ENCODE measurements at regions not wholly inside any gene's neighbourhood (a gene's known extent, or its start where the extent isn't known, plus 50 kb on each side); places are given as distances from the start of the nearest gene placed in this dataset.

DNA sequence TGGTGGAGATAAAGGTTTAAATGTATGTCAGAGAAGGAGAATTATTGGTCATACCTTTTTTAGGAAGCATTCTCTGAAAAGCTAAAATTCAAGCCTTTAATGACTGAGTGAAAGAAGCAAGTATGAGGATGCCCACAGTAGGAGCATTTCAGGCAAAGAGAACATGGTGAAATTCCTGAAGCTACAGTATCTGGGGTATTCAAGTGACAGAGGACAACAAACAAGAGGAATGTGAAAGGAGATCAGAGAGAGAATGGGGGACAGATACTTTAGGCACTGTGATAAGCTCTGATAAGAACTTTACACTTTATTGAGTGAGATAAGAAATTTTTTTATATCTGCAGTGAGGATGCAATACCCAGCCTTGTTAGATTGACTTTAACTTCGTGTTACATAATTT is 621.3 kb upstream of the AGA start:
- H3K79me2 ChIP-seq (ENCODE audit: control insufficient read depth, insufficient read depth, low read length, poor library complexity), result no peaks in the 10 kb centered on the region
- no peaks in the 10 kb centered on the region for H3K36me3 ChIP-seq (ENCODE audit: control insufficient read depth in 1 of 2, insufficient read depth in 2 of 2, low read length in 2 of 2)
- H3K9me3 ChIP-seq (ENCODE audit: insufficient read depth, low read depth, low read length), result no peaks in the 10 kb centered on the region
- no peak overlapping the region for H3K4me3 ChIP-seq (ENCODE audit: low read depth, low read length)
- H3K79me1 ChIP-seq (ENCODE audit: low read length), result no peaks in the 10 kb centered on the region
- H2AFZ ChIP-seq (ENCODE audit: insufficient read depth, low read length, poor library complexity), result no peak overlapping the region
- no peak overlapping the region for H3K18ac ChIP-seq (ENCODE audit: low read length)
- H4K8ac ChIP-seq (ENCODE audit: low read depth, low read length), result no peak overlapping the region
- H3K27ac ChIP-seq (ENCODE audit: low read depth, low read length), result no peak overlapping the region
- no peak overlapping the region for H2AK5ac ChIP-seq (ENCODE audit: low read length)
- no peak overlapping the region for H4K91ac ChIP-seq (ENCODE audit: low read depth, low read length)
- H3K4ac ChIP-seq (ENCODE audit: low read depth, low read length), result no peak overlapping the region
- H3K9ac ChIP-seq (ENCODE audit: low read length), result no peak overlapping the region
- no peak overlapping the region for H3K14ac ChIP-seq (ENCODE audit: low read length)
- no peak overlapping the region for H4K12ac ChIP-seq (ENCODE audit: low read depth, low read length)
- H2BK12ac ChIP-seq (ENCODE audit: low read length), result no peak overlapping the region
- no peak overlapping the region for H3K23ac ChIP-seq (ENCODE audit: low read length)
- no peak overlapping the region for H2BK5ac ChIP-seq (ENCODE audit: low read depth, low read length, poor library complexity)
- WGBS (ENCODE audit: extremely low coverage, insufficient coverage, insufficient read length), result no CpG with 5 or more reads among the region's 1 CpG
- DNase-seq, result no peak
- no peaks in the 10 kb centered on the region for H3K27me3 ChIP-seq (ENCODE audit: insufficient read depth, low read length)
- H3K4me2 ChIP-seq (ENCODE audit: low read length), result no peak overlapping the region
- H2BK120ac ChIP-seq (ENCODE audit: insufficient read depth, low read length, poor library complexity), result no peak overlapping the region
- H3K4me1 ChIP-seq (ENCODE audit: control insufficient read depth in 1 of 2, insufficient read depth in 2 of 2, low read length in 2 of 2), result peaks cover 0 to 2% of the 10 kb centered on the region in 2 experiments

DNA sequence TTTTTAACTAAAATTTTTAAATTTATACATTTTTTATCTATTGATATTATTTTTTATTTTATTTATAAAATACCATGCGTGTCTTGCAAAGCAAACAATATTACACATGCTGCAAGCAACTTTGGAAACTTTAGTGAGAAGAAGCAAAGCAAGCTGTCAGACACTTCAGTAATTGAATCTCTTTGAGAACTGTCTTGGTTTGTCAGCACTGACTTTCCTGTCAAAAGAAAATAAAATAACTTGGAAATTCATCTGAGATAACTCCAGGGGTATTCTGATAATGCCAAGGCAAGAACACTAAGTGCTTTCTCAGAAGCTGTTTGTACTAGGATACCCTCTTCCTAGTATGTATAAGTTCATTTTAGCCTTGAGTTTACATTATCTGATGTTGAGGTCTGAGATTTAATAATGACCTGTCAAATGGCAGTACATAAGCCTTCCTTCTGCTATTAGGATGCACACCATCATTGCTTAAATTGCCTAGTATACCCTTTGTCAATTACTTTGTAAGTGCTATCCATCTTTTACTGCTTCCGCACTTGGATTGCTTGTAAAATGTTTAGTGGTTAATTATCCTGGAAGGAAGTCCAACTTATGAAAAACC is 624.2 kb upstream of the AGA start:
- no peak for DNase-seq
- H3K9ac ChIP-seq (ENCODE audit: low read length), result no peak overlapping the region
- no peak overlapping the region for H2BK5ac ChIP-seq (ENCODE audit: low read depth, low read length, poor library complexity)
- no peak overlapping the region for H2BK12ac ChIP-seq (ENCODE audit: low read length)
- H4K8ac ChIP-seq (ENCODE audit: low read depth, low read length), result no peak overlapping the region
- no peaks in the 10 kb centered on the region for H3K36me3 ChIP-seq (ENCODE audit: control insufficient read depth in 1 of 2, insufficient read depth in 2 of 2, low read length in 2 of 2)
- no peak overlapping the region for H4K12ac ChIP-seq (ENCODE audit: low read depth, low read length)
- no peak overlapping the region for H3K4me2 ChIP-seq (ENCODE audit: low read length)
- H3K14ac ChIP-seq (ENCODE audit: low read length), result no peak overlapping the region
- H2AFZ ChIP-seq (ENCODE audit: insufficient read depth, low read length, poor library complexity), result no peak overlapping the region
- H2BK120ac ChIP-seq (ENCODE audit: insufficient read depth, low read length, poor library complexity), result no peak overlapping the region
- H3K27ac ChIP-seq (ENCODE audit: low read depth, low read length), result no peak overlapping the region
- H3K9me3 ChIP-seq (ENCODE audit: insufficient read depth, low read depth, low read length), result no peaks in the 10 kb centered on the region
- H3K4me1 ChIP-seq (ENCODE audit: control insufficient read depth in 1 of 2, insufficient read depth in 2 of 2, low read length in 2 of 2), result peaks cover 0 to 2% of the 10 kb centered on the region in 2 experiments
- no peak overlapping the region for H3K4me3 ChIP-seq (ENCODE audit: low read depth, low read length)
- no peak overlapping the region for H3K18ac ChIP-seq (ENCODE audit: low read length)
- no peak overlapping the region for H2AK5ac ChIP-seq (ENCODE audit: low read length)
- no peaks in the 10 kb centered on the region for H3K79me2 ChIP-seq (ENCODE audit: control insufficient read depth, insufficient read depth, low read length, poor library complexity)
- H3K27me3 ChIP-seq (ENCODE audit: insufficient read depth, low read length), result no peaks in the 10 kb centered on the region
- H3K23ac ChIP-seq (ENCODE audit: low read length), result no peak overlapping the region
- H4K91ac ChIP-seq (ENCODE audit: low read depth, low read length), result no peak overlapping the region
- H3K79me1 ChIP-seq (ENCODE audit: low read length), result no peaks in the 10 kb centered on the region
- H3K4ac ChIP-seq (ENCODE audit: low read depth, low read length), result no peak overlapping the region
- no CpG with 5 or more reads among the region's 2 CpGs for WGBS (ENCODE audit: extremely low coverage, insufficient coverage, insufficient read length)

DNA sequence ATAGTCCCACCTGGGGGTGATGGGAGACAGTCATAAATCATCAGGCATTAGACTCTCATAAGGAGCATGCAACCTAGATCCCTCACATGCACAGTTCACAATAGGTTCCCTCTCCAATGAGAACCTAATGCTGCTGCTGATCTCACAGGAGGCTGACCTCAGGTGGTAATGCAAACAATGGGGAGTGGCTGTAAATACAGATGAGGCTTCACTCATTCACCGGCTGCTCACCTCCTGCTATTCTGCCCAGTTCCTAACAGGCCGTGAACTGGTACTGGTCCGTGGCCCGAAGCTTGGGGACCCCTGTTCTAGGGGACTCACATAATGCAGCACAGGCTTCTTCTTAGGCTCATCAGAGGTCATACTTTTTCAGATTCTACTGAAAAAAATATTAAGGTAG is 625.9 kb upstream of the AGA start:
- Histone ChIP-seq H3K18ac (ENCODE audit: low read length) (no peak overlapping the region), H4K8ac (ENCODE audit: low read depth, low read length) (no peak overlapping the region), H3K27me3 (ENCODE audit: insufficient read depth, low read length) (no peaks in the 10 kb centered on the region), H2AK5ac (ENCODE audit: low read length) (no peak overlapping the region), H2AFZ (ENCODE audit: insufficient read depth, low read length, poor library complexity) (no peak overlapping the region), H3K4me1 (ENCODE audit: control insufficient read depth in 1 of 2, insufficient read depth in 2 of 2, low read length in 2 of 2) (peaks cover 0 to 2% of the 10 kb centered on the region in 2 experiments), H3K36me3 (ENCODE audit: control insufficient read depth in 1 of 2, insufficient read depth in 2 of 2, low read length in 2 of 2) (no peaks in the 10 kb centered on the region), H3K14ac (ENCODE audit: low read length) (no peak overlapping the region), H3K9ac (ENCODE audit: low read length) (no peak overlapping the region), H3K27ac (ENCODE audit: low read depth, low read length) (no peak overlapping the region), H2BK5ac (ENCODE audit: low read depth, low read length, poor library complexity) (no peak overlapping the region), H3K4me3 (ENCODE audit: low read depth, low read length) (no peak overlapping the region), H4K12ac (ENCODE audit: low read depth, low read length) (no peak overlapping the region), H3K23ac (ENCODE audit: low read length) (no peak overlapping the region), H4K91ac (ENCODE audit: low read depth, low read length) (no peak overlapping the region), H3K79me2 (ENCODE audit: control insufficient read depth, insufficient read depth, low read length, poor library complexity) (no peaks in the 10 kb centered on the region), H3K4me2 (ENCODE audit: low read length) (no peak overlapping the region), H3K79me1 (ENCODE audit: low read length) (no peaks in the 10 kb centered on the region), H3K4ac (ENCODE audit: low read depth, low read length) (no peak overlapping the region), H2BK12ac (ENCODE audit: low read length) (no peak overlapping the region), H2BK120ac (ENCODE audit: insufficient read depth, low read length, poor library complexity) (no peak overlapping the region), H3K9me3 (ENCODE audit: insufficient read depth, low read depth, low read length) (no peaks in the 10 kb centered on the region)
- no CpG with 5 or more reads among the region's 4 CpGs for WGBS (ENCODE audit: extremely low coverage, insufficient coverage, insufficient read length)
- DNase-seq, result no peak

DNA sequence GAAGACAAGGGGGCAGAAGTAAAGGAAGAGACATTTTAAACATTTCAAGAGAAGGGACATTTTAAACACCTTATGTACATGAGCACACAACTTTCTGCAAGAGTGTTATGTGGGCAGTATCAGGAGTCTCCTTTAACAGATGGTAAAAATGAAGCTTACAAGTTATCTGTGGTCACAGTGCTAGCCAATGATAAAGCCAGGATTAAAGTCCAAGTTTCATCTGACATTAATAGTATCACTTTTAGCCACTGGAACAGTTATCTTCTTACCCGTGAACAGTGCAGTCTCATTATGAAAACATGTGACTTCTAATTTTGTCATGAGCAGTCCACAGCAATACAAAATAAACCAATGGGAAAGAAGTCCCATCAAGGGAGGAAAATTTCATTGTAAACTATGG is 627.9 kb upstream of the AGA start:
- no peak overlapping the region for H3K9ac ChIP-seq (ENCODE audit: low read length)
- H3K79me2 ChIP-seq (ENCODE audit: control insufficient read depth, insufficient read depth, low read length, poor library complexity), result no peaks in the 10 kb centered on the region
- H2BK120ac ChIP-seq (ENCODE audit: insufficient read depth, low read length, poor library complexity), result no peak overlapping the region
- H3K4ac ChIP-seq (ENCODE audit: low read depth, low read length), result no peak overlapping the region
- no peak overlapping the region for H3K4me2 ChIP-seq (ENCODE audit: low read length)
- DNase-seq, result no peak
- H4K91ac ChIP-seq (ENCODE audit: low read depth, low read length), result no peak overlapping the region
- H3K27me3 ChIP-seq (ENCODE audit: insufficient read depth, low read length), result no peaks in the 10 kb centered on the region
- H2BK12ac ChIP-seq (ENCODE audit: low read length), result no peak overlapping the region
- no peak overlapping the region for H4K12ac ChIP-seq (ENCODE audit: low read depth, low read length)
- no peak overlapping the region for H3K14ac ChIP-seq (ENCODE audit: low read length)
- no peak overlapping the region for H3K27ac ChIP-seq (ENCODE audit: low read depth, low read length)
- H2BK5ac ChIP-seq (ENCODE audit: low read depth, low read length, poor library complexity), result no peak overlapping the region
- no peaks in the 10 kb centered on the region for H3K4me1 ChIP-seq (ENCODE audit: control insufficient read depth in 1 of 2, insufficient read depth in 2 of 2, low read length in 2 of 2)
- H3K79me1 ChIP-seq (ENCODE audit: low read length), result no peaks in the 10 kb centered on the region
- H3K9me3 ChIP-seq (ENCODE audit: insufficient read depth, low read depth, low read length), result no peaks in the 10 kb centered on the region
- no peak overlapping the region for H3K18ac ChIP-seq (ENCODE audit: low read length)
- no peaks in the 10 kb centered on the region for H3K36me3 ChIP-seq (ENCODE audit: control insufficient read depth in 1 of 2, insufficient read depth in 2 of 2, low read length in 2 of 2)
- no peak overlapping the region for H2AFZ ChIP-seq (ENCODE audit: insufficient read depth, low read length, poor library complexity)
- no peak overlapping the region for H3K4me3 ChIP-seq (ENCODE audit: low read depth, low read length)
- WGBS (ENCODE audit: extremely low coverage, insufficient coverage, insufficient read length), result no CpG with 5 or more reads among the region's 1 CpG
- H3K23ac ChIP-seq (ENCODE audit: low read length), result no peak overlapping the region
- no peak overlapping the region for H2AK5ac ChIP-seq (ENCODE audit: low read length)
- H4K8ac ChIP-seq (ENCODE audit: low read depth, low read length), result no peak overlapping the region
